MCF 10A (cell line): ENCODE measurements at regions not wholly inside any gene's neighbourhood (a gene's known extent, or its start where the extent isn't known, plus 50 kb on each side); places are given as distances from the start of the nearest gene placed in this dataset.
A peak's percentile ranks its signal among the peaks of the same experiment; 100 is the strongest.

Experiments used
- BruUV-seq: library from RNA; stranded (reverse); fragments of 400-500 nt; replicated peaks from 2 replicates; lab custom pipeline; 2021; lab: Mats Ljungman, UMichigan
- CTCF ChIA-PET: fragments of 300-600 bp; sonication (Branson Sonifier 250); formaldehyde crosslinking; extraction: SDS; loops from one replicate; lab custom pipeline; 2021; ENCODE audit warnings: antibody characterized with exemption, inconsistent platforms; lab: Yijun Ruan, JAX
- POLR2A ChIA-PET: fragments of 300-600, 350-650 bp; sonication (Branson Sonifier 250); formaldehyde crosslinking; extraction: SDS; loops from one replicate; lab custom pipeline; 2020; ENCODE audit warnings: antibody characterized with exemption, inconsistent platforms; lab: Yijun Ruan, JAX
- DNase-seq: peaks from one replicate; pipeline ENCODE4 v3.0.0-alpha.2; 2018; ENCODE audit not compliant: unreplicated experiment
- H3K27ac Mint-ChIP-seq: one replicate; pipeline ENCODE4 v1.8.0; 2022; ENCODE audit warnings: mild to moderate bottlenecking, low read depth, mixed read lengths; ENCODE audit not compliant: unreplicated experiment
- H3K27me3 Mint-ChIP-seq: one replicate; pipeline ENCODE4 v1.8.0; 2022; ENCODE audit warnings: mixed read lengths; ENCODE audit not compliant: insufficient read depth, unreplicated experiment
- H3K36me3 Mint-ChIP-seq: one replicate; pipeline ENCODE4 v1.8.0; 2022; ENCODE audit warnings: mild to moderate bottlenecking, moderate library complexity, mixed read lengths; ENCODE audit not compliant: insufficient read depth, unreplicated experiment
- H3K4me1 Mint-ChIP-seq: one replicate; pipeline ENCODE4 v1.8.0; 2022; ENCODE audit warnings: mixed read lengths; ENCODE audit not compliant: insufficient read depth, unreplicated experiment
- H3K4me3 Mint-ChIP-seq: one replicate; pipeline ENCODE4 v1.8.0; 2022; ENCODE audit warnings: mild to moderate bottlenecking, moderate library complexity, mixed read lengths; ENCODE audit not compliant: unreplicated experiment
- H3K9me3 Mint-ChIP-seq: one replicate; pipeline ENCODE4 v1.8.0; 2022; ENCODE audit warnings: mixed read lengths; ENCODE audit not compliant: unreplicated experiment
- CTCF ChIP-seq: fragments of 200-600 bp; IDR thresholded peaks from one replicate; pipeline ENCODE4 v1.8.0; 2022; ENCODE audit warnings: antibody characterized with exemption, mild to moderate bottlenecking; ENCODE audit not compliant: unreplicated experiment
- intact Hi-C: fragments of 100-400 bp; cut with micrococcal nuclease; formaldehyde crosslinking; loops from 2 replicates; pipeline ENCODE4 v1.14.1; 2022

GRCh38 chr6:14037402-14038277, 79.9 kb upstream of the CD83 start:
- Mint-ChIP-seq H3K27ac (no peak overlapping the region), H3K9me3 (no peaks in the 10 kb centered on the region), H3K27me3 (peaks cover 5% of the 10 kb centered on the region), H3K4me1 (no peaks in the 10 kb centered on the region), H3K36me3 (no peaks in the 10 kb centered on the region), H3K4me3 (no peak overlapping the region)
- no TSS peak for BruUV-seq
- intact Hi-C loops, result no loop called here
- TF ChIP-seq CTCF, result no peak
- ChIA-PET CTCF (interaction anchor here (0.6 to 5.5 kb wide), 7 partner anchors 9 to 220 kb away, joined by 3 to 45 read pairs (median 4); partner anchors contain the start of gene CD83), POLR2A (interaction anchor here (0.6 to 1.3 kb wide), 5 partner anchors 9 to 149 kb away, joined by 3 to 6 read pairs (median 4); no protein-coding TSS in a partner anchor)
- peak; percentile 30 for DNase-seq

- no peak for TF ChIP-seq CTCF
- BruUV-seq, result no TSS peak
- ChIA-PET POLR2A (interaction anchor here (0.9 to 1.3 kb wide), 2 partner anchors 14 to 133 kb away, joined by 3 read pairs; no protein-coding TSS in a partner anchor), CTCF (interaction anchor here (1.1 to 5.5 kb wide), 6 partner anchors 8 to 130 kb away, joined by 4 to 45 read pairs (median 6); no protein-coding TSS in a partner anchor)
- no peak overlapping the region for H3K27ac Mint-ChIP-seq
- peaks cover 16% of the 10 kb centered on the region for H3K27me3 Mint-ChIP-seq
- no peaks in the 10 kb centered on the region for H3K4me1 Mint-ChIP-seq
- no peak overlapping the region for H3K4me3 Mint-ChIP-seq
- no peaks in the 10 kb centered on the region for H3K36me3 Mint-ChIP-seq
- DNase-seq, result no peak
- H3K9me3 Mint-ChIP-seq, result no peaks in the 10 kb centered on the region
- intact Hi-C loops, result no loop called here
These were observed 78.8 kb upstream of the CD83 start for GRCh38 chr6:14038467-14039437.

GRCh38 chr6:14040042-14040441, 77.5 kb upstream of the CD83 start:
- no peaks in the 10 kb centered on the region for H3K36me3 Mint-ChIP-seq
- TF ChIP-seq CTCF, result no peak
- peaks cover 16% of the 10 kb centered on the region for H3K27me3 Mint-ChIP-seq
- ChIA-PET CTCF (interaction anchor here (0.7 to 1.9 kb wide), 3 partner anchors 10 to 742 kb away, joined by 3 to 6 read pairs (median 6); no protein-coding TSS in a partner anchor), POLR2A (interaction anchor here (0.6 to 0.9 kb wide), 2 partner anchors 27 to 135 kb away, joined by 3 read pairs; no protein-coding TSS in a partner anchor)
- no peak for DNase-seq
- no TSS peak for BruUV-seq
- H3K9me3 Mint-ChIP-seq, result no peaks in the 10 kb centered on the region
- H3K4me1 Mint-ChIP-seq, result no peaks in the 10 kb centered on the region
- intact Hi-C loops, result no loop called here
- no peak overlapping the region for H3K4me3 Mint-ChIP-seq
- H3K27ac Mint-ChIP-seq, result no peak overlapping the region
